GM12878 (cell line): ENCODE measurements at regions not wholly inside any gene's neighbourhood (a gene's known extent, or its start where the extent isn't known, plus 50 kb on each side); places are given as distances from the start of the nearest gene placed in this dataset.

Source experiments
- ATAC-seq: fragments of 200-7000 bp; cut with Tn5 transposase; 3 replicates; pipeline ENCODE4 v1.9.1; 2020; ENCODE audit warnings: mild to moderate bottlenecking, moderate library complexity
- BruUV-seq: library from RNA; stranded (reverse); fragments of 400-500 nt; replicated peaks from 2 replicates; lab custom pipeline; 2021; lab: Mats Ljungman, UMichigan
- CTCF ChIA-PET: fragments of 300-600 bp; sonication (Branson Sonifier 250); formaldehyde crosslinking; extraction: SDS; loops from one replicate; lab custom pipeline; 2021; ENCODE audit warnings: inconsistent platforms; lab: Yijun Ruan, JAX
- POLR2A ChIA-PET: fragments of 350-600 bp; formaldehyde crosslinking; extraction: SDS; loops from one replicate; lab custom pipeline; 2021; ENCODE audit warnings: inconsistent platforms; lab: Charles Lee
- RAD21 ChIA-PET: fragments of 300-600 bp; sonication (Branson Sonifier 250); formaldehyde crosslinking; loops from one replicate; lab custom pipeline; 2023; ENCODE audit warnings: antibody characterized with exemption; ENCODE audit not compliant: unreplicated experiment; lab: Charles Lee
- SMC1A ChIA-PET: fragments of 300-600 bp; sonication (Branson Sonifier 250); formaldehyde crosslinking; loops from one replicate; lab custom pipeline; 2023; ENCODE audit not compliant: unreplicated experiment, uncharacterized antibody; lab: Charles Lee
- DNase-seq: peaks from one replicate; pipeline ENCODE4 v3.0.0-alpha.2; 2011; ENCODE audit warnings: low read depth, low spot score
- FAIRE-seq: peaks from 3 replicates; lab custom pipeline; 2011; peaks lifted over from hg19 to GRCh38; lab: Jason Lieb, UNC
- H2AFZ ChIP-seq: 2 replicates; pipeline ENCODE4 v1.6.0; 2011; ENCODE audit warnings: low read depth, low read length, control low read depth; ENCODE audit not compliant: control insufficient read depth
- H3K27ac ChIP-seq: 2 replicates; pipeline ENCODE4 v1.5.1; 2011; ENCODE audit warnings: control low read depth; ENCODE audit not compliant: control insufficient read depth, insufficient read depth
- H3K27me3 ChIP-seq, 2 experiments: replicated peaks in 1 of 2; 2 replicates each; pipeline versions ENCODE4 v1.6.0 to v1.6.1; 2011; ENCODE audit warnings: low read length in 1 of 2; ENCODE audit not compliant: control insufficient read depth in 2 of 2, insufficient read depth in 2 of 2
- H3K36me3 ChIP-seq, 2 experiments: 2 replicates each; pipeline ENCODE4 v1.5.1; 2011; ENCODE audit warnings: low read length in 1 of 2; ENCODE audit not compliant: control insufficient read depth in 2 of 2, insufficient read depth in 2 of 2
- H3K4me1 ChIP-seq: 2 replicates; pipeline ENCODE4 v1.6.1; 2011; ENCODE audit warnings: mild to moderate bottlenecking, low read length, moderate library complexity, mixed read lengths; ENCODE audit not compliant: control insufficient read depth, insufficient read depth
- H3K4me2 ChIP-seq: 2 replicates; pipeline ENCODE4 v1.6.0; 2011; ENCODE audit warnings: control low read depth; ENCODE audit not compliant: control insufficient read depth, insufficient read depth
- H3K4me3 ChIP-seq: fragments of 200-600 bp; sonication (generic); 2 replicates; pipeline ENCODE4 v1.5.1; 2016
- H3K79me2 ChIP-seq: 2 replicates; pipeline ENCODE4 v1.6.0; 2011; ENCODE audit warnings: low read length; ENCODE audit not compliant: control insufficient read depth, insufficient read depth
- H3K9ac ChIP-seq: 2 replicates; pipeline ENCODE4 v1.8.0; 2011; ENCODE audit warnings: low read length, control low read depth, mixed read lengths; ENCODE audit not compliant: control insufficient read depth, insufficient read depth
- H3K9me3 ChIP-seq: replicated peaks from 3 replicates; pipeline ENCODE4 v1.5.1; 2011; ENCODE audit warnings: mild to moderate bottlenecking, low read length; ENCODE audit not compliant: control insufficient read depth, insufficient read depth
- H4K20me1 ChIP-seq: 2 replicates; pipeline ENCODE4 v1.6.0; 2011; ENCODE audit not compliant: control insufficient read depth, insufficient read depth
- ASH2L ChIP-seq: fragments of 300-600, 200-600 bp; sonication (generic); IDR thresholded peaks from 2 replicates; pipeline ENCODE4 v1.6.1; 2017; ENCODE audit warnings: low read depth, mild to moderate bottlenecking, borderline replicate concordance
- ATF7 ChIP-seq: fragments of 450-650 bp; IDR thresholded peaks from 2 replicates; pipeline ENCODE4 v1.6.1; 2016; ENCODE audit warnings: low read depth, mild to moderate bottlenecking
- CHD4 ChIP-seq: fragments of 200-600 bp; sonication (generic); IDR thresholded peaks from 2 replicates; pipeline ENCODE4 v1.6.1; 2016; ENCODE audit warnings: mild to moderate bottlenecking
- ETV6 ChIP-seq, 2 experiments: fragments of 450-650 bp in 1 of 2; IDR thresholded peaks in 1 of 2; conservative IDR thresholded peaks in 1 of 2; 2 replicates each; pipeline ENCODE4 v1.6.1; 2014; ENCODE audit warnings: antibody characterized with exemption in 1 of 2, borderline replicate concordance in 1 of 2, low read depth in 1 of 2, mild to moderate bottlenecking in 1 of 2, moderate library complexity in 1 of 2
- HCFC1 ChIP-seq: fragments of 150-350 bp; IDR thresholded peaks from 2 replicates; pipeline ENCODE4 v1.6.1; 2014; ENCODE audit warnings: low read length
- JUNB ChIP-seq: IDR thresholded peaks from 2 replicates; pipeline ENCODE4 v1.6.1; 2016; ENCODE audit warnings: antibody characterized with exemption, mild to moderate bottlenecking
- MLLT1 ChIP-seq: fragments of 450-650 bp; IDR thresholded peaks from 2 replicates; pipeline ENCODE4 v1.6.1; 2016; ENCODE audit warnings: mild to moderate bottlenecking
- MTA2 ChIP-seq: fragments of 450-650 bp; IDR thresholded peaks from 2 replicates; pipeline ENCODE4 v1.6.1; 2016; ENCODE audit warnings: low read depth, mild to moderate bottlenecking, moderate library complexity
- PML ChIP-seq: IDR thresholded peaks from 2 replicates; pipeline ENCODE4 v1.6.1; 2012; ENCODE audit warnings: low read length, inconsistent platforms
- POLR2AphosphoS2 ChIP-seq: IDR thresholded peaks from 2 replicates; pipeline ENCODE4 v1.6.1; 2011; ENCODE audit warnings: low read depth, mild to moderate bottlenecking, low read length, improper control_type of control experiment, moderate library complexity
- RAD21 ChIP-seq: IDR thresholded peaks from 2 replicates; pipeline ENCODE4 v1.6.1; 2011; ENCODE audit warnings: mild to moderate bottlenecking, low read depth, low read length, moderate library complexity; ENCODE audit not compliant: insufficient read depth
- RAD51 ChIP-seq: fragments of 450-650 bp; IDR thresholded peaks from 2 replicates; pipeline ENCODE4 v1.6.1; 2016; ENCODE audit warnings: moderate library complexity, mild to moderate bottlenecking, inconsistent platforms
- RBBP5 ChIP-seq: fragments of 200-600 bp; sonication (generic); conservative IDR thresholded peaks from 2 replicates; pipeline ENCODE4 v1.6.1; 2016
- SRF ChIP-seq, 2 experiments: IDR thresholded peaks; 2 replicates each; pipeline ENCODE4 v1.6.1; 2011; ENCODE audit warnings: low read depth in 2 of 2, low read length in 2 of 2, mild to moderate bottlenecking in 1 of 2, moderate library complexity in 1 of 2
- TCF7 ChIP-seq: IDR thresholded peaks from 2 replicates; pipeline ENCODE4 v1.6.1; 2014; ENCODE audit warnings: antibody characterized with exemption, borderline replicate concordance
- WRNIP1 ChIP-seq: IDR thresholded peaks from 2 replicates; pipeline ENCODE4 v1.6.1; 2011; ENCODE audit warnings: low read depth, low read length, improper control_type of control experiment, borderline replicate concordance
- ZNF217 ChIP-seq: fragments of 450-650 bp; IDR thresholded peaks from 2 replicates; pipeline ENCODE4 v1.6.1; 2017; ENCODE audit warnings: antibody characterized with exemption, mild to moderate bottlenecking
- WGBS: methylation state at CpG from one replicate; pipeline ENCODE4 v1.1.6; 2016; ENCODE audit warnings: low lambda C conversion rate; ENCODE audit not compliant: insufficient replicate concordance, insufficient coverage; ENCODE audit errors: missing lambda C conversion rate; 5-methylcytosine and 5-hydroxymethylcytosine counted together
- in situ Hi-C: fragments of 300-500 bp; cut with MboI; formaldehyde crosslinking; loops from 9 replicates; pipeline ENCODE4 v1.14.3; 2018; ENCODE audit warnings: mixed read lengths
- intact Hi-C: fragments of 100-400 bp; cut with micrococcal nuclease; formaldehyde crosslinking; loops from one replicate; pipeline ENCODE4 v1.14.2; 2022; ENCODE audit not compliant: unreplicated experiment
- TF ChIP-seq, protein P1 (sequence below): fragments of 450-650 bp; conservative IDR thresholded peaks from 2 replicates; pipeline ENCODE4 v1.6.1; 2017; ENCODE audit warnings: mild to moderate bottlenecking, moderate library complexity
- TF ChIP-seq, protein P2 (sequence below): IDR thresholded peaks from 2 replicates; pipeline ENCODE4 v1.6.1; 2012; ENCODE audit warnings: low read depth, low read length, improper control_type of control experiment

- no peak for FAIRE-seq
Measured at GRCh38 chr15:69610277-69610676, 157.7 kb downstream of the RPLP1 start.

GRCh38 chr15:69610858-69611257 is 158.2 kb downstream of the RPLP1 start:
- WGBS, result 37% methylated on average over 5 of the region's 5 CpGs
- SMC1A ChIA-PET, result no interaction called here
- TF ChIP-seq POLR2AphosphoS2 (no peak), TCF7 (no peak), MLLT1 (no peak), SRF (IDR thresholded peaks at IDR 0.05; ENCODE audit: low read depth in 2 of 2, low read length in 2 of 2) (no peak), HCFC1 (no peak), JUNB (no peak), RBBP5 (no peak), WRNIP1 (no peak), ASH2L (no peak), PML (no peak), ATF7 (no peak), ZNF217 (no peak), RAD21 (no peak), MTA2 (no peak)
- TF ChIP-seq, protein P1, sequence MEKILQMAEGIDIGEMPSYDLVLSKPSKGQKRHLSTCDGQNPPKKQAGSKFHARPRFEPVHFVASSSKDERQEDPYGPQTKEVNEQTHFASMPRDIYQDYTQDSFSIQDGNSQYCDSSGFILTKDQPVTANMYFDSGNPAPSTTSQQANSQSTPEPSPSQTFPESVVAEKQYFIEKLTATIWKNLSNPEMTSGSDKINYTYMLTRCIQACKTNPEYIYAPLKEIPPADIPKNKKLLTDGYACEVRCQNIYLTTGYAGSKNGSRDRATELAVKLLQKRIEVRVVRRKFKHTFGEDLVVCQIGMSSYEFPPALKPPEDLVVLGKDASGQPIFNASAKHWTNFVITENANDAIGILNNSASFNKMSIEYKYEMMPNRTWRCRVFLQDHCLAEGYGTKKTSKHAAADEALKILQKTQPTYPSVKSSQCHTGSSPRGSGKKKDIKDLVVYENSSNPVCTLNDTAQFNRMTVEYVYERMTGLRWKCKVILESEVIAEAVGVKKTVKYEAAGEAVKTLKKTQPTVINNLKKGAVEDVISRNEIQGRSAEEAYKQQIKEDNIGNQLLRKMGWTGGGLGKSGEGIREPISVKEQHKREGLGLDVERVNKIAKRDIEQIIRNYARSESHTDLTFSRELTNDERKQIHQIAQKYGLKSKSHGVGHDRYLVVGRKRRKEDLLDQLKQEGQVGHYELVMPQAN, result no peak
- TF ChIP-seq, protein P2, sequence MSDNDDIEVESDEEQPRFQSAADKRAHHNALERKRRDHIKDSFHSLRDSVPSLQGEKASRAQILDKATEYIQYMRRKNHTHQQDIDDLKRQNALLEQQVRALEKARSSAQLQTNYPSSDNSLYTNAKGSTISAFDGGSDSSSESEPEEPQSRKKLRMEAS, result no peak

More at GRCh38 chr15:69610277-69610676, 157.7 kb downstream of the RPLP1 start:
- RAD21 ChIA-PET, result no interaction called here
- H3K4me2 ChIP-seq, result no peak overlapping the region
- no peaks in the 10 kb centered on the region for H3K4me1 ChIP-seq
- TF ChIP-seq HCFC1, result no peak
- TF ChIP-seq CHD4, result no peak
- TF ChIP-seq RAD51, result no peak
- TF ChIP-seq ETV6 (conservative IDR thresholded peaks at IDR 0.05 in 1 of 2, IDR thresholded peaks at IDR 0.05 in 1 of 2; ENCODE audit: borderline replicate concordance in 1 of 2, low read depth in 1 of 2), result no peak
- H3K27ac ChIP-seq, result no peak overlapping the region
- intact Hi-C loops, result no loop called here
- no peaks in the 10 kb centered on the region for H4K20me1 ChIP-seq
- DNase-seq (no peak), ATAC-seq (no peak)
- peaks cover 0 to 1% of the 10 kb centered on the region in 2 experiments; a peak in 2 of 4 replicates for H3K27me3 ChIP-seq
- H3K9me3 ChIP-seq, result no peaks in the 10 kb centered on the region
- CTCF ChIA-PET, result no interaction called here
- POLR2A ChIA-PET, result no interaction called here
- no peak overlapping the region for H3K9ac ChIP-seq
- in situ Hi-C loops, result no loop called here
- no peak overlapping the region for H2AFZ ChIP-seq
- no peaks in the 10 kb centered on the region for H3K79me2 ChIP-seq
- BruUV-seq, result no TSS peak
- H3K4me3 ChIP-seq, result no peak overlapping the region
- SMC1A ChIA-PET, result no interaction called here
- H3K36me3 ChIP-seq, result no peaks in the 10 kb centered on the region

More at GRCh38 chr15:69610858-69611257, 158.2 kb downstream of the RPLP1 start:
- in situ Hi-C loops, result no loop called here
- H4K20me1 ChIP-seq, result no peaks in the 10 kb centered on the region
- H3K9ac ChIP-seq, result no peak overlapping the region
- ChIA-PET CTCF (interaction anchor here (0.7 kb wide), 1 partner anchor 140 kb away, joined by 3 read pairs; no protein-coding TSS in a partner anchor), POLR2A (no interaction called here), RAD21 (no interaction called here)
- no peak for DNase-seq
- H3K9me3 ChIP-seq, result no peaks in the 10 kb centered on the region
- H3K4me1 ChIP-seq, result no peaks in the 10 kb centered on the region
- ATAC-seq, result no peak
- H3K4me2 ChIP-seq, result no peak overlapping the region
- FAIRE-seq, result no peak
- no TSS peak for BruUV-seq
- no peak overlapping the region for H2AFZ ChIP-seq
- no peak overlapping the region for H3K4me3 ChIP-seq
- no peaks in the 10 kb centered on the region for H3K36me3 ChIP-seq
- no peaks in the 10 kb centered on the region for H3K79me2 ChIP-seq
- H3K27ac ChIP-seq, result no peak overlapping the region
- H3K27me3 ChIP-seq, result no peaks in the 10 kb centered on the region; a peak in 1 of 4 replicates
- intact Hi-C loops, result no loop called here
